ENCODE measurements at regions not wholly inside any gene's neighbourhood (a gene's known extent, or its start where the extent isn't known, plus 50 kb on each side); places are given as distances from the start of the nearest gene placed in this dataset.
A peak's percentile ranks its signal among the peaks of the same experiment; 100 is the strongest.

DNA sequence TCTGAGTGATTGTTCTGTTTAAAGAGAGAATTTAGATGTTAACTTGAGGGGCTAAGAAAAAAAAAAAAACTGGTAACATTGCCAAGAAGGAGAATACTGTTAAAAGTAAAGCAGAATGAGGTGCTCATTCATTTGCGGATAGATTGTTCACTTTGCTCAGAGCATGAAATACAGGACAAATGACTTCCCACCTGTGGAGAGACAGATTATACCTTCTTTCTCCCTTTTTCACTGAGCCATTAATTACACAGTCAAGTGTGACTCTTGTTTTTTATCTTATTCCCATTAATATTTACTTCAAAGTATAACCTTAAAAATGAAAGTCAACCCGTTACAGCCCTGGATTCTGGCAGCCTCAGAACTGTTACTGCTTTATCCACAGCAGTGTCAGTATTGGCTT lies 264.5 kb downstream of the TAF11L14 start:
- no peak overlapping the region for H3K27ac Mint-ChIP-seq
- H3K36me3 Mint-ChIP-seq: no peaks in the 10 kb centered on the region
- Histone ChIP-seq H3K27ac (ENCODE audit: low read depth in 1 of 2, low read length in 2 of 2) (no peak overlapping the region), H4K20me1 (ENCODE audit: insufficient read depth, low read length) (no peaks in the 10 kb centered on the region), H3K27me3 (ENCODE audit: control insufficient read depth in 2 of 2, insufficient read depth in 2 of 2, low read length in 2 of 2) (no peaks in the 10 kb centered on the region), H3K36me3 (replicated peaks in 1 of 2; ENCODE audit: control insufficient read depth in 1 of 2, insufficient read depth in 2 of 2, low read length in 2 of 2) (no peaks in the 10 kb centered on the region), H3K9ac (ENCODE audit: insufficient read depth, low read length, poor library complexity, severe bottlenecking) (no peak overlapping the region), H3K4me1 (ENCODE audit: control insufficient read depth in 1 of 2, insufficient read depth in 2 of 2, low read length in 2 of 2) (peaks cover 14% of the 10 kb centered on the region in 2 donors), H2AFZ (ENCODE audit: insufficient read depth, low read depth, low read length, poor library complexity, severe bottlenecking) (no peak overlapping the region), H3K9me3 (replicated peaks in 1 of 2; ENCODE audit: control insufficient read depth in 1 of 2, insufficient read depth in 1 of 2, low read length in 2 of 2) (no peaks in the 10 kb centered on the region), H3K4me2 (replicated peaks; ENCODE audit: extremely low read depth, low read length, poor library complexity, severe bottlenecking) (no peak overlapping the region), H3K4me3 (replicated peaks in 1 of 3; ENCODE audit: low read depth in 2 of 3, low read length in 3 of 3) (no peak overlapping the region), H3K79me2 (ENCODE audit: insufficient read depth, low read length) (no peaks in the 10 kb centered on the region)
- intact Hi-C loops (cut with micrococcal nuclease): no loop called here
- DNase-seq: no peak
- H3K27me3 Mint-ChIP-seq (ENCODE audit: low read depth in 3 of 3): no peaks in the 10 kb centered on the region
- peaks cover 2 to 14% (median 8%) of the 10 kb centered on the region in 7 donors for H3K9me3 Mint-ChIP-seq
- TF ChIP-seq, protein P1, sequence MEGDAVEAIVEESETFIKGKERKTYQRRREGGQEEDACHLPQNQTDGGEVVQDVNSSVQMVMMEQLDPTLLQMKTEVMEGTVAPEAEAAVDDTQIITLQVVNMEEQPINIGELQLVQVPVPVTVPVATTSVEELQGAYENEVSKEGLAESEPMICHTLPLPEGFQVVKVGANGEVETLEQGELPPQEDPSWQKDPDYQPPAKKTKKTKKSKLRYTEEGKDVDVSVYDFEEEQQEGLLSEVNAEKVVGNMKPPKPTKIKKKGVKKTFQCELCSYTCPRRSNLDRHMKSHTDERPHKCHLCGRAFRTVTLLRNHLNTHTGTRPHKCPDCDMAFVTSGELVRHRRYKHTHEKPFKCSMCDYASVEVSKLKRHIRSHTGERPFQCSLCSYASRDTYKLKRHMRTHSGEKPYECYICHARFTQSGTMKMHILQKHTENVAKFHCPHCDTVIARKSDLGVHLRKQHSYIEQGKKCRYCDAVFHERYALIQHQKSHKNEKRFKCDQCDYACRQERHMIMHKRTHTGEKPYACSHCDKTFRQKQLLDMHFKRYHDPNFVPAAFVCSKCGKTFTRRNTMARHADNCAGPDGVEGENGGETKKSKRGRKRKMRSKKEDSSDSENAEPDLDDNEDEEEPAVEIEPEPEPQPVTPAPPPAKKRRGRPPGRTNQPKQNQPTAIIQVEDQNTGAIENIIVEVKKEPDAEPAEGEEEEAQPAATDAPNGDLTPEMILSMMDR (IDR thresholded peaks at IDR 0.05): no peak
- WGBS (ENCODE audit: insufficient coverage): no CpG with 5 or more reads among the region's 2 CpGs
- H3K4me1 Mint-ChIP-seq: peaks cover 12% of the 10 kb centered on the region
- H3K4me3 Mint-ChIP-seq: no peak overlapping the region

DNA sequence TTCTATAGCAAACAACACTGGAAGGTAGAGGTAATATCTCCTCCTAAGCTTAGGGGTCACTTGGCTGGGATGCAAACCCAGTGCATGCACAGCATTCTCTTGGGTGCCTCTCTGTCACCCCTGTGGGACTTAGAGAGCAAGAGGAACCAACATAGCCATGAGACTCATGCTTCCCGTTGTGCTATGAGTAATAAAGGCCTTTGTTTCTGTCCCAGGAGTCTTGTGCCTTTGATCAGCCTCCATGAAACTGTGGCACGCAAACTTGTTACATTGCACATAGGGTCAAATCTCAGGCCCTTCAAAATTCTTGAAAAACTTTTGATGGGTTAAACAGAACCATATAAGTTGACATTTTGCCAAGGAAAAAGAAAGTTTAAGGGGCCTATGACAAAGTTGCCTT lies 272.8 kb downstream of the TAF11L14 start:
- peaks cover 0 to 13% (median 10%) of the 10 kb centered on the region in 7 donors for H3K9me3 Mint-ChIP-seq
- Histone ChIP-seq H3K4me3 (replicated peaks in 1 of 3; ENCODE audit: low read depth in 2 of 3, low read length in 3 of 3) (no peak overlapping the region), H2AFZ (ENCODE audit: insufficient read depth, low read depth, low read length, poor library complexity, severe bottlenecking) (no peak overlapping the region), H3K27me3 (ENCODE audit: control insufficient read depth in 2 of 2, insufficient read depth in 2 of 2, low read length in 2 of 2) (no peaks in the 10 kb centered on the region), H3K36me3 (replicated peaks in 1 of 2; ENCODE audit: control insufficient read depth in 1 of 2, insufficient read depth in 2 of 2, low read length in 2 of 2) (no peaks in the 10 kb centered on the region), H3K79me2 (ENCODE audit: insufficient read depth, low read length) (no peaks in the 10 kb centered on the region), H3K4me1 (ENCODE audit: control insufficient read depth in 1 of 2, insufficient read depth in 2 of 2, low read length in 2 of 2) (peaks cover 2 to 12% of the 10 kb centered on the region in 2 donors), H4K20me1 (ENCODE audit: insufficient read depth, low read length) (no peaks in the 10 kb centered on the region), H3K27ac (ENCODE audit: low read depth in 1 of 2, low read length in 2 of 2) (no peak overlapping the region), H3K4me2 (replicated peaks; ENCODE audit: extremely low read depth, low read length, poor library complexity, severe bottlenecking) (no peak overlapping the region), H3K9ac (ENCODE audit: insufficient read depth, low read length, poor library complexity, severe bottlenecking) (no peak overlapping the region), H3K9me3 (replicated peaks in 1 of 2; ENCODE audit: control insufficient read depth in 1 of 2, insufficient read depth in 1 of 2, low read length in 2 of 2) (peaks cover 0 to 6% of the 10 kb centered on the region in 2 donors)
- no peaks in the 10 kb centered on the region for H3K36me3 Mint-ChIP-seq
- no CpG with 5 or more reads among the region's 2 CpGs for WGBS (ENCODE audit: insufficient coverage)
- no peak overlapping the region for H3K4me3 Mint-ChIP-seq
- TF ChIP-seq, protein P1 (IDR thresholded peaks at IDR 0.05): no peak
- intact Hi-C loops (cut with micrococcal nuclease): no loop called here
- peaks cover 0 to 2% (median 0%) of the 10 kb centered on the region in 3 donors for H3K27me3 Mint-ChIP-seq (ENCODE audit: low read depth in 3 of 3)
- H3K4me1 Mint-ChIP-seq: peaks cover 10% of the 10 kb centered on the region
- DNase-seq: peak in 1 of 3 donors; percentile 23
- H3K27ac Mint-ChIP-seq: no peak overlapping the region

Data from CD14-positive monocyte (primary cell).